Effector CD4-positive, alpha-beta T cell (primary cell): ENCODE measurements at regions not wholly inside any gene's neighbourhood (a gene's known extent, or its start where the extent isn't known, plus 50 kb on each side); places are given as distances from the start of the nearest gene placed in this dataset.

Experiments used
- DNase-seq: peaks from one replicate; pipeline ENCODE4 v3.0.0-alpha.2; 2020

- DNase-seq, result no peak
Observed at GRCh38 chr10:128429835-128430513, 303.8 kb upstream of the MKI67 start.

- DNase-seq, result no peak
Observed at GRCh38 chr10:128431083-128431482, 304.9 kb upstream of the MKI67 start.

- no peak for DNase-seq
Observed at GRCh38 chr10:128431506-128431905, 305.3 kb upstream of the MKI67 start.

- DNase-seq, result no peak
Observed at GRCh38 chr10:128432011-128432410, 305.8 kb upstream of the MKI67 start.

- DNase-seq, result no peak
Observed at GRCh38 chr10:128432423-128432822, 306.2 kb upstream of the MKI67 start.

GRCh38 chr10:128435811-128436210, 309.6 kb upstream of the MKI67 start:
- DNase-seq, result no peak

- no peak for DNase-seq
Observed at GRCh38 chr10:128437786-128438345, 311.6 kb upstream of the MKI67 start.

- DNase-seq, result no peak
Observed at GRCh38 chr10:128438417-128439063, 312.3 kb upstream of the MKI67 start.

- no peak for DNase-seq
Observed at GRCh38 chr10:128440513-128441160, 314.4 kb upstream of the MKI67 start.

- DNase-seq, result no peak
Observed at GRCh38 chr10:128443925-128444518, 317.8 kb upstream of the MKI67 start.

GRCh38 chr10:128448796-128449195, 322.6 kb upstream of the MKI67 start:
- no peak for DNase-seq

GRCh38 chr10:128451879-128452278, 325.7 kb upstream of the MKI67 start:
- DNase-seq, result no peak

- no peak for DNase-seq
Observed at GRCh38 chr10:128456271-128456670, 330.0 kb upstream of the MKI67 start.

GRCh38 chr10:128457136-128457535, 330.9 kb upstream of the MKI67 start:
- DNase-seq, result no peak

- DNase-seq, result no peak
Observed at GRCh38 chr10:128461991-128462390, 335.8 kb upstream of the MKI67 start.

GRCh38 chr10:128462844-128463243, 336.6 kb upstream of the MKI67 start:
- DNase-seq, result no peak

GRCh38 chr10:128463991-128464760, 338.0 kb upstream of the MKI67 start:
- no peak for DNase-seq

- DNase-seq, result no peak
Observed at GRCh38 chr10:128465697-128466096, 339.5 kb upstream of the MKI67 start.

GRCh38 chr10:128466831-128467371, 340.7 kb upstream of the MKI67 start:
- no peak for DNase-seq

GRCh38 chr10:128468462-128468861, 342.2 kb upstream of the MKI67 start:
- no peak for DNase-seq

- no peak for DNase-seq
Observed at GRCh38 chr10:128469515-128469914, 343.3 kb upstream of the MKI67 start.

- no peak for DNase-seq
Observed at GRCh38 chr10:128470321-128470965, 344.2 kb upstream of the MKI67 start.
